NCI-H128 (cell line): ENCODE measurements at regions not wholly inside any gene's neighbourhood (a gene's known extent, or its start where the extent isn't known, plus 50 kb on each side); places are given as distances from the start of the nearest gene placed in this dataset.

ENCODE experiments used
- DNase-seq: peaks from one replicate; lab custom pipeline; 2025; ENCODE audit not compliant: unreplicated experiment; lab: John Stamatoyannopoulos, UW

DNA sequence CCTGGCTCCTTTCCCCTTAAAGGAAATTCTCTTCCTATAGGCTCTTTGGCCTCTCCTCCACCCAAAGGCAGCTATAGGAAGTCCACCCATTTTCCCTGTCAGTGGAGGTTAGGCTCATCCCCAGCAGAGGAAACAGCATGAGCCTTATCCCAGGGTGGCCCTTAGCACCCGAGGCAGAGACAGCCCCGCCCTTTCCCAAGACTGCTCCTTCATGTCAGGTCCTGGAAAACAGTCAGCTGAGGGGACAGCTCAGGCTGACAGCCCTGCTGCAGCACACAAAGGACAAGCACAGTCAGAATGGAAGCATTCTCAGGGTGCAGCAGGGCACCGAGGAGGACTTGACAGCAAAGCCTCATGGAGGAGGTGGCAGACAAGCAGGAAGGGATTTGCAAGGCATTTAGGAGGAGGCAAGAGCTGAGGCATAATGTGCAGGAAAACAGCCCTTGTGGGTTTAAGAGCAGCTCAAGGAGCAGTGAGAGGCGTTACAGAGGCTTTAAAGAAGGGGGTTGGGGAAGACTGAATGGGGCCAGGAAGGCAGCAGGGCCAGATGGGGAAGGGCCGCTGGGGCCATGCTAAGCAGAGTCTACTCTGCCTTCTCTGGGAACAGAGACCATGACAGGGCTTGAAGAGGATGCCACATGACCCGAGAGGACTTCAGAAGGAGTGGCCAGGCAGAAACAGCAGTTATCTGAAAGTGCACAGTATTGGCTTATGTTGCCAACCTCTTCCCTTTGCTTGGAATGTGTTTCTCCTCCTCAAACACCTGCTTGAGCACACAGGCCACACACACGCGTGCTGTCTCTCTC is 216.6 kb downstream of the SH3BP4 start:
- DNase-seq, result no peak

GRCh38 chr2:235170016-235170415 is 218.2 kb downstream of the SH3BP4 start:
- no peak for DNase-seq

GRCh38 chr2:235170536-235171521 is 219.0 kb downstream of the SH3BP4 start:
- no peak for DNase-seq

DNA sequence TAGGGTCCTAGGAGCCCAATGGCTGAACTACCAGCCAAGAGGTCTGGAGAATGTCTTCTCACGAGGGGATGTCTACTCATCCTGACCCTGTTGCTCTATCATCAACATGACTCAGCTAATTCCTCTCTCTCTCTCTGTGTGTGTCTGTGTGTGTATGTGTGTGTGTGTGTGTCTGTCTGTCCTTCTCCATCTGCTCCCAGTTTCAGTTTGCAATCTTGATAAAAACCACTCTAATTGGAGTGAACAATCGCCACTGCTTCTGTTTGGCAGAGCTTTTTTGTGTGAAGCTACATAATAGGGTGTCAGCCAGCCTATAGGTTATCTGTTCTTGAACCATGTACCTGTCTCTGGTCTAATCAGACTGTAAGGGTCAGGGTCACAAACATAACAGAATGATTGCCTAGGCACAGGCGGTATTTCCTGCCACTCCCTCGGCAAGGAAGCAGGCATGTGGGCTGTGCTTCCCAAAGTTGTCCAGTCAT is 219.8 kb downstream of the SH3BP4 start:
- no peak for DNase-seq

DNA sequence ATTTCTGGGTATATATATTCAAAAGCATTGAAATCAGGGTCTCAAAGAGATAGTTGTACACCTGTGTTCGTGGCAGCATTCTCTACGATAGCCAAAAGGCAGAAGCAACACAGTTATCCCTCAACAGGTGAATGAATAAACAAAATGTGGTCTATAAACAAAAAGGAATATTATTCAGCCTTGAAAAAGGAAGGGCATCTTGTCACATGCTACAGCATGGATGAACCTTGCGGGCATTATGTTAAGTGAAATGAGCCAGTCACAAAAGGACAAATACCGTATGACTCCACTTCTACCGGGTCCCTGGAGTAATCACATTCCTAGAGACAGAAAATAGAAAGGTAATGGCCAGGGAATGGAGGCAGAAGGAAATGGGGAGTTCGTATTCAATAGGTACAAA is 228.8 kb downstream of the SH3BP4 start:
- no peak for DNase-seq

- DNase-seq, result no peak
These were observed 232.0 kb downstream of the SH3BP4 start for GRCh38 chr2:235183786-235184185.

DNA sequence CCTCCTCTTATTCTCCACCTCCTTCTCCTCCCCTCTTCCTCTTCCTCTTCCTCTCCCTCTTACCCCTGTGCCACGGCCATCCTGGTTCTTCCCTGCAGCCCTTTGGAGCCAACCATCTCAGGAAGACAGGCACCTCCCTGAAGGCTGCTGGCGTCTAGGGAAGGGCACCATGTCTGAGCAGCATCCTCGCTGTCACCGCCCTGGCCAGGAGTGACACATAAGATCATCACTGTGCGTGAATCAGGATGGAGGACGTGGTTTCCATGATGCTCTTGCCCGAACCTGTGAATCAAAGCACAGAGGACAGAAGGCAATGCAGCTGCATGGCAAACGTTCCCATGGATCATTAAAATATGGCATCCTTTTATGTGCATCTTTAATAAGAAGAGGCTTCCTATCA is 236.0 kb downstream of the SH3BP4 start:
- no peak for DNase-seq

GRCh38 chr2:235191486-235191885 is 239.7 kb downstream of the SH3BP4 start:
- no peak for DNase-seq

DNA sequence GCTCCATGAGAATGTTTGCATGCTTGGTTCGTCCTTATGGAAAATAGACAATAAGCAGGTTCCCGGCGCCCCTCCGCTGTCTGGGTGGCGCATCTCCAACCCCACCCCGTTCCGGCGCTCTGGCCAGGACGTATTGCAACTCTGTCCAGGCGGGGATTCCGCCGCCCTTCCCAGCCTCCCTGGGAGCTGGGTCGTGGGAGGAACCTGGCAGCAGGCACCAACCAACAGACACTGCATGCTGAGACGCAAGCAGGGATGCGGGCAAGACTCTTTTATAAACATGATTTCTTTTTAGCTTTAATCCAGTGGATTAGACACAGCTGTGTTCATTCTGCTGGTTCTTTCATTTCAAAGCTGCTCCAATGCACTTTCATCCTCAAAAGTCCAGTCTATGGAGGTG is 240.2 kb downstream of the SH3BP4 start:
- no peak for DNase-seq

GRCh38 chr2:235194351-235194750 is 242.5 kb downstream of the SH3BP4 start:
- no peak for DNase-seq

- DNase-seq, result no peak
These were observed 243.0 kb downstream of the SH3BP4 start for GRCh38 chr2:235194836-235195235.

DNA sequence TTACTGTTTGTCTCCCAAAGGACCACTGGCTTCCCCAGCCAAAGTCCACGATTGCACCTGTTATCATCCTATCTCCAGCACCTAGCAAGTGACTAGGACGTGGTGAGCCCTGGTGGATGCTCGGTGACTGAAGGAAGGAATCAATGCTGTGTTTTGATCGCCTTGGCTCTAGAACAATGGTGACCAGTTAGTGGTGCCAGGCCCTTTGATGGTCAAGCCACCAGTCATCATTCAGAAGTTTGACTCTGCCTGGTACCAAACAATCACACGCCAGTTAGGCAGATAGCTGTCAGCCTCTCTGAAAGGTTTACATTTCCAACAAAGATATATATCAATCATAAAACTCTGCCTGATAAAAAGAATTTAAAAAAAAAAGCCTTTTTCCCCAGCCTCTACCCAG is 244.1 kb downstream of the SH3BP4 start:
- no peak for DNase-seq

- DNase-seq, result no peak
These were observed 247.3 kb downstream of the SH3BP4 start for GRCh38 chr2:235199128-235199527.

DNA sequence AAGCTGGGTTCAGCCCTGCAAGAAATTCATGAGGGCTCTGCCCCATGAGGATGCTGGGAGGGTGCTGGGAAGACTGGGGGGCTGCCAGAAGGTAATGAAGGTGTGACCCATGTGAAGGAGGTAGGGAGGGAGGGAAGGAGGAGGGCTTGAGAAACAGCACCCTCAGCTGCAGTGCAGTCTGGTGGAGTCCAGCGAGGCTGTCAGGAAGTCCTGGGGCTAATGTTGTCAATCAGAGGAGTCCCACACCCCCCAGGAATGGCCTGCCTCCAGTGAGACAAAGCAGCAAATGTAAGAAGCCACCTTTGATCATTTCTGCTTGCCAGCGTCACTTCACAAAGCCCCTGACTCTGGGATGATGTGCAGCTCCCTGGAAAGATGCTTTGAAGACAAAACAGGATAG is 248.4 kb downstream of the SH3BP4 start:
- DNase-seq, result no peak

DNA sequence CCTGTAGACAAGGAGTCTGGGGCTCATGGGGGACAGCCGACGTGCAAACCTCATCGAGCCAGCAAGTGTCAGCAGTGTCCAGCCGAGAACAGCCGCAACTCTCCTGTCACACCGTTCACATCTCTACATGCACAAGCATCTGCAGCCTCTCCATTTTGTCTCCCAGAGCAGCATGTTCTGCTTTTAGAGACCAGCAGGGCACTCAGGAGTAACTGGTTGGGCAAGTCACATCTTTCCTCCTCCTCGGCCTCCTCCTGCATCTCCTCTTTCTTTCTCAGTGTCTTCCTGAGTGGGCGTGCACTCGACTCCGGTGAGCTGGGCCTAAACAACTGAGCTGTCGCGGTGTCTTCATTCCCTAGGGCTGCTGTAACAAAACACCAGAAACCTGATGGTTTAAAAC is 249.9 kb downstream of the SH3BP4 start:
- no peak for DNase-seq

DNA sequence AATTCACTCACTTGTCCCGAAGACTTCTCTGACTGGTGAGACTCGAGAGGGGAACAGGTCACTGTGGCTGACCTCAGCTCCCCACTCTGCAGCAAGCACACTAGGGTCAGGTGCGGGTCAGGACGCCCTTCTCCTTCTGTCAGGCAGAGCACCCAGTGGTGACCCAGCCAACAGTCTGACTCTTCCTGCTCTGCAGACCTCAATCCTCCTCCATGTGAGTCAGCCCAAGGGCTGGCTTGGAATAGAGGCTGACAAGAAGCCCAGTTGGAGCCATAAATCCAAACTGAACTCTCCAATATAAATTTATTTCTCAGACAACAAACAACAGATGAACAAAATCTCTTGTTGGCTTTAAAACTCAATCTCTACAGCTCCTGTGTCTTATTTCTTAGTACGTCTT is 253.1 kb downstream of the SH3BP4 start:
- no peak for DNase-seq

DNA sequence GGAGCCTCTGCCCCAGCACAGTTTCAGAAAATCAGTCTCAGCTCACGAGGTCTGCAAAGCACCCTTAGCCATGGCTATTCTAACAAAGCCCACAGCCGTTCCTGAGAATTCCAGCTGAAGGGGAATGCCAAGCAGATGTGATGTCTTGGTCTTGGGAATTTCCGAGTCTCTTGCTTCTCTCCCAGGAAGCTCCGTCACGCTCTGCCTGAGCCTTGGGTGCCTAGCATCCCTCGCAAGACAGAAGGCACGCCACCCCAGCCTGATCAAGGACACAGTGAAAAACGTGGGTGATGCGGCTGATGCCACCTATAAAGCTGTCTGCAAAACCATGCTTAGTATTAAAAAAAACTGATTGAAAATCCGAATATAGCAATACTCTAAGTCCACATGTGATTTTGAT is 254.6 kb downstream of the SH3BP4 start:
- DNase-seq, result no peak

DNA sequence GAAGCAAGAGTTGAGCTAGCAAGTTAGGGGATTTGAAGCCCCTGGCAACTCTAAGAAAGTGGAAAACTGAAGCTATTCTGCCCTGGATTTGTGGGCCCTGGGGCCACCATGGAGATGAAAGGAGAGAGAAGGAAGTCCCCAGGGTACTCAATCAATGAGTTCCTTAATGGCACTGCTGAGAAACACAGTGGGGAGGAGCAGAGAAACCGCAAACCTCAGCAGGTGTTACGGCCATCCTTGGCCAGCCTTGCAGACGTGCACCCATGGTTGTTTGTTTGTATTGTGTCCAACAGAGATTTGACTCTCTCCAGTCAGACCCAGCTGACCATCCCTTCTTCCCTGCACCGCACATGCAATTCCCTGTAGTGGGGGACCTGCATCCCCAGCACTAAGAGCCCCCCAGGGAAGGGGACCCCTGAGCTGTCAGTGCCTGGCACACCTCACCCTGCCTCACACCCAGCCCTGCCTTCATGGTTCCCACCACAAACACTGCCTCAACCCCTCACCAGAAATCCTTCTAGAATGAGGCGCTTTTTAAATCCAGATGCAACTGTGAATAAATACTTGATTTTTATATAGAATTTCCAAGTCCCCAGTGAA is 255.3 kb downstream of the SH3BP4 start:
- no peak for DNase-seq

DNA sequence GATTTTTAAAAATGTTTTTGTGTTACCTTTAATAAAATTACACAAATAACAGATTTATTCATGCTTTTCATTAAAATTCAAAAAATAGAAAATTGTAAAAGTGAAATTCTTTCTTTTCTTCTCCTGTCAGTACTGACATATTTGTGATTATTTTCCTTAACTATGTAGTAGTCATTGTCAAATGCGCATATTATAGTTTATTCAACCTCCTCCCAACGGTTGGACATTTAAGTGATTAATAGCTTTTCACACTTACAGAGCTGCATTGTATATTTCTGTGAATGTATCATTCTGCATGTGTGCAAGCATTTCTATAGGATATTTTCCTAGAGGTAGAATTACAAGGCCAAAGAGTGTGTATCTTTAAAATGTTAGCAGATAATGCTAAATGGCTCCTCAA is 259.2 kb downstream of the SH3BP4 start:
- no peak for DNase-seq

DNA sequence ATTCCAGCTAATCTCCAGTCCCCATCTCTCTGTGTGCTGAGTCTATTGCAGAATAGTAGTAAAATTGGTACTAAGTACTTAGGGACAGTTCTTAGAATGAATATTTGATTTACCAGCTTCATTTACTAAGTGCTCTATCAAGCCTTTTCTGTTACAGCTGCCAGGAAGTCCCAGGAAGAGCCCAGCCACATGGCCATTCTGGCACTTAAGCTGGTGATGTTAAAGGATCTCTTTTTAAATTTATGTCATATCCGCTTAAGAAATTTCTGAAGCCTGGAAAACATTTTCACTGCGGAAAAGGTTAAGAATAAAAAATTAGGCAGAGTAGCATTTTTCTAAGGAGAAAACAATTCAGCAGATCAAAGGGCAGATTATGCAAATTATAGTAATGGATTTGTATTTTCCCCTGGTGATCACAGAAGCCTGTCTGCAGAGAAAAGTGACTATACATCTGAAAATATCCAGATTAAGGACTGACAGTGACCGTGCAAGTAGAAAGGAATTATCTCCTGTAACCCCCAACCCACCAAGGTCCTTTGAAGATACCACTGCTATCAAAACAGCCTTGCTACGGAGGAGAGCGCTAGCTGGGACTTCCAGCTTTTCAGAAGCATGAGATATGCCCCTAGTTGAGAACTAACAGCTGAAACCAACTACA is 260.8 kb downstream of the SH3BP4 start:
- no peak for DNase-seq

GRCh38 chr2:235215248-235215647 is 263.4 kb downstream of the SH3BP4 start:
- DNase-seq, result no peak
